HCT116 (cell line): ENCODE measurements at regions not wholly inside any gene's neighbourhood (a gene's known extent, or its start where the extent isn't known, plus 50 kb on each side); places are given as distances from the start of the nearest gene placed in this dataset.

Source experiments
- ATAC-seq: fragments of 200-7000 bp; cut with Tn5 transposase; 2 replicates; pipeline ENCODE4 v1.9.1; 2020; ENCODE audit warnings: mild to moderate bottlenecking, moderate library complexity
- BruUV-seq: library from RNA; stranded (reverse); fragments of 400-500 nt; replicated peaks from 2 replicates; lab custom pipeline; 2021; lab: Mats Ljungman, UMichigan
- CTCF ChIA-PET: fragments of 300-600 bp; sonication (Branson Sonifier 250); formaldehyde crosslinking; loops from one replicate; lab custom pipeline; 2021; ENCODE audit warnings: antibody characterized with exemption; lab: Charles Lee
- POLR2A ChIA-PET: fragments of 300-600, 350-600 bp; sonication (Branson Sonifier 250); formaldehyde crosslinking; loops from one replicate; lab custom pipeline; 2021; ENCODE audit warnings: antibody characterized with exemption; lab: Charles Lee
- RAD21 ChIA-PET, 2 experiments: fragments of 300-600 bp; sonication (Branson Sonifier 250); formaldehyde crosslinking; loops; one replicate each; lab custom pipeline; 2023; ENCODE audit warnings: low total read pairs in 2 of 2; ENCODE audit not compliant: uncharacterized antibody in 2 of 2, unreplicated experiment in 2 of 2, low non-redundant PET in 1 of 2; lab: Charles Lee
- DNase-seq: peaks from one replicate; pipeline ENCODE4 v3.0.0-alpha.2; 2010; ENCODE audit warnings: low read depth, low spot score
- H2AFZ ChIP-seq: fragments of 200-600 bp; shearing (Covaris generic), sonication (generic); 2 replicates; pipeline ENCODE4 v1.6.1; 2017; ENCODE audit warnings: low read depth, mixed run types, mixed read lengths, antibody characterized with exemption, low read length; ENCODE audit not compliant: poor library complexity, severe bottlenecking
- H3K27ac ChIP-seq: 2 replicates; pipeline ENCODE4 v1.5.1; 2012; ENCODE audit warnings: low read depth, low read length
- H3K27me3 ChIP-seq: fragments of 200-600 bp; sonication (generic); 2 replicates; pipeline ENCODE4 v1.6.1; 2016; ENCODE audit warnings: mixed run types, low read length, mixed read lengths; ENCODE audit not compliant: insufficient read depth
- H3K36me3 ChIP-seq, 2 experiments: fragments of 200-500 bp in 1 of 2; fragments of 200-600 bp in 1 of 2; sonication (Bioruptor generic) in 1 of 2; sonication (generic) in 1 of 2; 2 replicates each; pipeline versions ENCODE4 v1.5.1 to v1.6.1; 2014 to 2016; ENCODE audit warnings: low read length in 2 of 2, inconsistent platforms in 1 of 2, mixed read lengths in 1 of 2, mixed run types in 1 of 2; ENCODE audit not compliant: insufficient read depth in 2 of 2, control insufficient read depth in 1 of 2
- H3K4me1 ChIP-seq, 2 experiments: fragments of 200-600 bp in 1 of 2; sonication (generic) in 1 of 2; 2 replicates each; pipeline versions ENCODE4 v1.5.1 to v1.6.1; 2012 to 2017; ENCODE audit warnings: low read length in 2 of 2, inconsistent platforms in 1 of 2, mild to moderate bottlenecking in 1 of 2, mixed read lengths in 1 of 2, mixed run types in 1 of 2, moderate library complexity in 1 of 2; ENCODE audit not compliant: insufficient read depth in 2 of 2, control insufficient read depth in 1 of 2
- H3K4me2 ChIP-seq: fragments of 200-600 bp; sonication (generic); 2 replicates; pipeline ENCODE4 v1.6.1; 2017; ENCODE audit warnings: mixed run types, low read length, mixed read lengths
- H3K4me3 ChIP-seq, 2 experiments: fragments of 200-600 bp in 1 of 2; sonication (generic) in 1 of 2; replicated peaks in 1 of 2; 2 replicates each; pipeline ENCODE4 v1.5.1; 2011 to 2016; ENCODE audit warnings: low read length in 2 of 2, control low read depth in 1 of 2, low read depth in 1 of 2, mild to moderate bottlenecking in 1 of 2, mixed read lengths in 1 of 2, mixed run types in 1 of 2
- H3K79me2 ChIP-seq: fragments of 200-600 bp; sonication (generic); 2 replicates; pipeline ENCODE4 v1.6.1; 2017; ENCODE audit warnings: mild to moderate bottlenecking, mixed run types, low read length, moderate library complexity, mixed read lengths; ENCODE audit not compliant: insufficient read depth
- H3K9ac ChIP-seq: fragments of 200-600 bp; sonication (generic); 2 replicates; pipeline ENCODE4 v1.6.1; 2016; ENCODE audit warnings: low read length, mixed read lengths
- H3K9me2 ChIP-seq: fragments of 200-600 bp; sonication (generic), shearing (Covaris generic); 2 replicates; pipeline ENCODE4 v1.6.1; 2017; ENCODE audit warnings: mixed run types, mild to moderate bottlenecking, moderate library complexity; ENCODE audit not compliant: insufficient read depth
- H3K9me3 ChIP-seq, 2 experiments: fragments of 200-500 bp in 1 of 2; fragments of 200-600 bp in 1 of 2; sonication (Bioruptor generic) in 1 of 2; sonication (generic) in 1 of 2; 2 replicates each; pipeline ENCODE4 v1.6.1; 2014 to 2017; ENCODE audit warnings: low read length in 2 of 2, mixed read lengths in 2 of 2, inconsistent platforms in 1 of 2, low read depth in 1 of 2, mild to moderate bottlenecking in 1 of 2, mixed run types in 1 of 2, moderate library complexity in 1 of 2; ENCODE audit not compliant: control insufficient read depth in 1 of 2, insufficient read depth in 1 of 2
- H4K20me1 ChIP-seq: fragments of 200-600 bp; sonication (generic), shearing (Covaris generic); 2 replicates; pipeline ENCODE4 v1.6.1; 2017; ENCODE audit warnings: mixed run types, mild to moderate bottlenecking, moderate library complexity; ENCODE audit not compliant: insufficient read depth
- CBX3 ChIP-seq: IDR thresholded peaks from 2 replicates; pipeline ENCODE4 v1.6.1; 2012; ENCODE audit warnings: low read depth
- EGR1 ChIP-seq: IDR thresholded peaks from 2 replicates; pipeline ENCODE4 v1.6.1; 2012; ENCODE audit warnings: low read depth
- ELF1 ChIP-seq: IDR thresholded peaks from 2 replicates; pipeline ENCODE4 v1.6.1; 2012; ENCODE audit warnings: low read depth, borderline replicate concordance
- JUND ChIP-seq: IDR thresholded peaks from 2 replicates; pipeline ENCODE4 v1.6.1; 2012
- RAD21 ChIP-seq: IDR thresholded peaks from 2 replicates; pipeline ENCODE4 v1.6.1; 2012; ENCODE audit warnings: low read depth, mild to moderate bottlenecking
- SP1 ChIP-seq: IDR thresholded peaks from 2 replicates; pipeline ENCODE4 v1.6.1; 2012; ENCODE audit warnings: low read depth
- YY1 ChIP-seq: IDR thresholded peaks from 2 replicates; pipeline ENCODE4 v1.6.1; 2011; ENCODE audit warnings: low read length, low read depth, moderate library complexity, mild to moderate bottlenecking; ENCODE audit not compliant: insufficient replicate concordance; ENCODE audit errors: extremely low read depth
- intact Hi-C: fragments of 100-400 bp; cut with micrococcal nuclease; formaldehyde crosslinking; loops from 2 replicates; pipeline ENCODE4 v1.10.0; 2022
- TF ChIP-seq, protein P1 (sequence below): IDR thresholded peaks from 2 replicates; pipeline ENCODE4 v1.6.1; 2012
- TF ChIP-seq, protein P2 (sequence below): IDR thresholded peaks from 2 replicates; pipeline ENCODE4 v1.6.1; 2011; ENCODE audit warnings: mild to moderate bottlenecking, low read length, moderate library complexity; ENCODE audit not compliant: insufficient replicate concordance; ENCODE audit errors: extremely low read depth
- TF ChIP-seq, protein P3 (sequence below): IDR thresholded peaks from 2 replicates; pipeline ENCODE4 v1.6.1; 2012; ENCODE audit warnings: low read depth

DNA sequence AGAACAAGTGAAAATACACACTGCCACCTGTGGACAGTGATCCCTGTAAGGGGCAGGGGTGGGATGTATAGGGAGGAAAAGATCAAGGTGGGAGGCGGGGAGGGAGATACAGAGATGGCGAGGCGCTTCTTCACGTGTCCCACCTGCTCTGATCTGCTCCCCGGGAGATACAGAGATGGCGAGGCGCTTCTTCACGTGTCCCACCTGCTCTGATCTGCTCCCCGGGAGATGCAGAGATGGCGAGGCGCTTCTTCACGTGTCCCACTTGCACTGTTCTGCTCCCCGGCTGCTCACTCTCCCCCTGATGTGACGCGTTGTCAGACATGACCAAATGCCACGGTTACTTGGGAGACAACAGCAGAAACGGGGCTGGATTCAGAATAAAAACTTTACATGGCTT lies 308.3 kb upstream of the SHH start:
- BruUV-seq: no TSS peak
- Histone ChIP-seq H3K36me3 (no peaks in the 10 kb centered on the region), H3K9me2 (no peaks in the 10 kb centered on the region), H3K9me3 (no peaks in the 10 kb centered on the region), H3K4me2 (no peak overlapping the region), H4K20me1 (no peaks in the 10 kb centered on the region), H2AFZ (no peak overlapping the region), H3K4me1 (no peaks in the 10 kb centered on the region), H3K27ac (no peak overlapping the region), H3K4me3 (no peak overlapping the region), H3K9ac (no peak overlapping the region), H3K79me2 (no peaks in the 10 kb centered on the region), H3K27me3 (no peaks in the 10 kb centered on the region)
- POLR2A ChIA-PET: no interaction called here
- intact Hi-C loops: no loop called here
- RAD21 ChIA-PET: no interaction called here
- no peak for DNase-seq
- ATAC-seq: no peak
- CTCF ChIA-PET: no interaction called here
- TF ChIP-seq, protein P1, sequence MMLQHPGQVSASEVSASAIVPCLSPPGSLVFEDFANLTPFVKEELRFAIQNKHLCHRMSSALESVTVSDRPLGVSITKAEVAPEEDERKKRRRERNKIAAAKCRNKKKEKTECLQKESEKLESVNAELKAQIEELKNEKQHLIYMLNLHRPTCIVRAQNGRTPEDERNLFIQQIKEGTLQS: no peak
- TF ChIP-seq, protein P2, sequence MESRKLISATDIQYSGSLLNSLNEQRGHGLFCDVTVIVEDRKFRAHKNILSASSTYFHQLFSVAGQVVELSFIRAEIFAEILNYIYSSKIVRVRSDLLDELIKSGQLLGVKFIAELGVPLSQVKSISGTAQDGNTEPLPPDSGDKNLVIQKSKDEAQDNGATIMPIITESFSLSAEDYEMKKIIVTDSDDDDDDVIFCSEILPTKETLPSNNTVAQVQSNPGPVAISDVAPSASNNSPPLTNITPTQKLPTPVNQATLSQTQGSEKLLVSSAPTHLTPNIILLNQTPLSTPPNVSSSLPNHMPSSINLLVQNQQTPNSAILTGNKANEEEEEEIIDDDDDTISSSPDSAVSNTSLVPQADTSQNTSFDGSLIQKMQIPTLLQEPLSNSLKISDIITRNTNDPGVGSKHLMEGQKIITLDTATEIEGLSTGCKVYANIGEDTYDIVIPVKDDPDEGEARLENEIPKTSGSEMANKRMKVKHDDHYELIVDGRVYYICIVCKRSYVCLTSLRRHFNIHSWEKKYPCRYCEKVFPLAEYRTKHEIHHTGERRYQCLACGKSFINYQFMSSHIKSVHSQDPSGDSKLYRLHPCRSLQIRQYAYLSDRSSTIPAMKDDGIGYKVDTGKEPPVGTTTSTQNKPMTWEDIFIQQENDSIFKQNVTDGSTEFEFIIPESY: no peak
- TF ChIP-seq SP1: no peak
- no peak for TF ChIP-seq EGR1
- TF ChIP-seq, protein P3, sequence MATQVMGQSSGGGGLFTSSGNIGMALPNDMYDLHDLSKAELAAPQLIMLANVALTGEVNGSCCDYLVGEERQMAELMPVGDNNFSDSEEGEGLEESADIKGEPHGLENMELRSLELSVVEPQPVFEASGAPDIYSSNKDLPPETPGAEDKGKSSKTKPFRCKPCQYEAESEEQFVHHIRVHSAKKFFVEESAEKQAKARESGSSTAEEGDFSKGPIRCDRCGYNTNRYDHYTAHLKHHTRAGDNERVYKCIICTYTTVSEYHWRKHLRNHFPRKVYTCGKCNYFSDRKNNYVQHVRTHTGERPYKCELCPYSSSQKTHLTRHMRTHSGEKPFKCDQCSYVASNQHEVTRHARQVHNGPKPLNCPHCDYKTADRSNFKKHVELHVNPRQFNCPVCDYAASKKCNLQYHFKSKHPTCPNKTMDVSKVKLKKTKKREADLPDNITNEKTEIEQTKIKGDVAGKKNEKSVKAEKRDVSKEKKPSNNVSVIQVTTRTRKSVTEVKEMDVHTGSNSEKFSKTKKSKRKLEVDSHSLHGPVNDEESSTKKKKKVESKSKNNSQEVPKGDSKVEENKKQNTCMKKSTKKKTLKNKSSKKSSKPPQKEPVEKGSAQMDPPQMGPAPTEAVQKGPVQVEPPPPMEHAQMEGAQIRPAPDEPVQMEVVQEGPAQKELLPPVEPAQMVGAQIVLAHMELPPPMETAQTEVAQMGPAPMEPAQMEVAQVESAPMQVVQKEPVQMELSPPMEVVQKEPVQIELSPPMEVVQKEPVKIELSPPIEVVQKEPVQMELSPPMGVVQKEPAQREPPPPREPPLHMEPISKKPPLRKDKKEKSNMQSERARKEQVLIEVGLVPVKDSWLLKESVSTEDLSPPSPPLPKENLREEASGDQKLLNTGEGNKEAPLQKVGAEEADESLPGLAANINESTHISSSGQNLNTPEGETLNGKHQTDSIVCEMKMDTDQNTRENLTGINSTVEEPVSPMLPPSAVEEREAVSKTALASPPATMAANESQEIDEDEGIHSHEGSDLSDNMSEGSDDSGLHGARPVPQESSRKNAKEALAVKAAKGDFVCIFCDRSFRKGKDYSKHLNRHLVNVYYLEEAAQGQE: no peak
- TF ChIP-seq RAD21: no peak
- TF ChIP-seq ELF1: no peak
- no peak for TF ChIP-seq CBX3
- no peak for TF ChIP-seq YY1
- no peak for TF ChIP-seq JUND
